Spleen (tissue), 7 donors: ENCODE measurements at regions not wholly inside any gene's neighbourhood (a gene's known extent, or its start where the extent isn't known, plus 50 kb on each side); places are given as distances from the start of the nearest gene placed in this dataset.
"Not testable (repeated sequence)": the region's sequence is repeated elsewhere in the genome, so short reads cannot be mapped to it uniquely, and the experiment has no call there.

Experiments
- CTCF ChIP-seq, 11 experiments: fragments of 200-600 bp in 7 of 11; fragments of 450-650 bp in 4 of 11; sonication (generic) in 4 of 11; IDR thresholded peaks in 8 of 11; conservative IDR thresholded peaks in 3 of 11; 1 replicate in 7 of 11; 2 replicates in 4 of 11; pipeline versions ENCODE4 v1.4.0 to v1.8.0; 2016 to 2021; ENCODE audit warnings: antibody characterized with exemption in 11 of 11, inconsistent platforms in 4 of 11, mild to moderate bottlenecking in 1 of 11
- POLR2A ChIP-seq, 3 donors: fragments of 450-650 bp; IDR thresholded peaks; one replicate each; pipeline ENCODE4 v1.5.1; 2017; ENCODE audit warnings: antibody characterized with exemption in 3 of 3, mild to moderate bottlenecking in 1 of 3
- donor health status: DM: no; HTN: no; CAD: no; lungs with moderate emphysema.
- donor health status: DM: no; HTN: no; CAD: no.
- donor health status: DM: no; HTN: no; CAD: no.

- TF ChIP-seq CTCF (IDR thresholded peaks at IDR 0.05 in 8 of 11, conservative IDR thresholded peaks at IDR 0.05 in 3 of 11); POLR2A (IDR thresholded peaks at IDR 0.05): not testable (repeated sequence)
Measured at GRCh38 chr5:130391727-130392264, 487.5 kb downstream of the CHSY3 start.
